Type B pancreatic cell (in vitro differentiated cells): ENCODE measurements at regions not wholly inside any gene's neighbourhood (a gene's known extent, or its start where the extent isn't known, plus 50 kb on each side); places are given as distances from the start of the nearest gene placed in this dataset.

Source experiments
- DNase-seq: peaks from one replicate; pipeline ENCODE4 v3.0.0; 2021; ENCODE audit warnings: mixed read lengths; ENCODE audit not compliant: unreplicated experiment; ENCODE audit errors: extremely low spot score
- H3K27ac Mint-ChIP-seq: 2 replicates; pipeline ENCODE4 v1.8.0; 2021; ENCODE audit warnings: mild to moderate bottlenecking, mixed read lengths
- H3K27me3 Mint-ChIP-seq: 2 replicates; pipeline ENCODE4 v1.8.0; 2021; ENCODE audit warnings: mixed read lengths
- H3K36me3 Mint-ChIP-seq: 2 replicates; pipeline ENCODE4 v1.8.0; 2021; ENCODE audit warnings: mixed read lengths
- H3K4me1 Mint-ChIP-seq: one replicate; pipeline ENCODE4 v1.8.0; 2021; ENCODE audit warnings: mixed read lengths; ENCODE audit not compliant: unreplicated experiment
- H3K4me3 Mint-ChIP-seq: 2 replicates; pipeline ENCODE4 v1.8.0; 2021; ENCODE audit warnings: mild to moderate bottlenecking, mixed read lengths
- H3K9me3 Mint-ChIP-seq: 2 replicates; pipeline ENCODE4 v1.8.0; 2021; ENCODE audit warnings: mixed read lengths
- TF ChIP-seq, protein P1 (sequence below): fragments of 200-600 bp; sonication (generic); conservative IDR thresholded peaks from 2 replicates; pipeline ENCODE4 v1.5.0; 2021; ENCODE audit warnings: antibody characterized with exemption, mild to moderate bottlenecking

DNA sequence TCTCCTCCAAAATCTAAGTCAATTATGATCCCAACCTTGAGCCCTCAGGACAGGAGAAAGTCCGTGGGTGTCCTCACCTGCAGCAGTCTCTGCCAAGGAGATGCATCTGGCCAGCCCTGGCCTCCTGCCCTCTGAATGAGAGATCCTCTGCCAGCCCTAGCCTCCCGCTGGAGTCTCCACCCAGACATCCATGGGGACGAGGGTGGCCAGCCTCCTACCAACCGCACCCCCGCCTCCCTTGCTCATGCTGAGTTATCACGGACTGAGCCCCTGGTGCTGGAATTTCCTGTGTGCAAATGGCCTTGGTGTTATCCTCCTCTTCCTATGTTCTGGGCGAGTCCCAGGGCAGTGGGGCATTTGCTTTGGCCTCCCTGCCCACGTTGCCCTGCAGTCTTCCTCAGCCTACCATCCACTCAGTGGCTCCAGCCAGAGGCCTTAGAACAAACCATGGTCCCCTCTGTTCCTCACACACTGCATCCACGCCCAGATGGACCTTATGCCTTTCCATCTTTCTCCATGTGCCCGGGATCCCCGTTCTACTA is 116.4 kb downstream of the ACKR3 start:
- TF ChIP-seq, protein P1, sequence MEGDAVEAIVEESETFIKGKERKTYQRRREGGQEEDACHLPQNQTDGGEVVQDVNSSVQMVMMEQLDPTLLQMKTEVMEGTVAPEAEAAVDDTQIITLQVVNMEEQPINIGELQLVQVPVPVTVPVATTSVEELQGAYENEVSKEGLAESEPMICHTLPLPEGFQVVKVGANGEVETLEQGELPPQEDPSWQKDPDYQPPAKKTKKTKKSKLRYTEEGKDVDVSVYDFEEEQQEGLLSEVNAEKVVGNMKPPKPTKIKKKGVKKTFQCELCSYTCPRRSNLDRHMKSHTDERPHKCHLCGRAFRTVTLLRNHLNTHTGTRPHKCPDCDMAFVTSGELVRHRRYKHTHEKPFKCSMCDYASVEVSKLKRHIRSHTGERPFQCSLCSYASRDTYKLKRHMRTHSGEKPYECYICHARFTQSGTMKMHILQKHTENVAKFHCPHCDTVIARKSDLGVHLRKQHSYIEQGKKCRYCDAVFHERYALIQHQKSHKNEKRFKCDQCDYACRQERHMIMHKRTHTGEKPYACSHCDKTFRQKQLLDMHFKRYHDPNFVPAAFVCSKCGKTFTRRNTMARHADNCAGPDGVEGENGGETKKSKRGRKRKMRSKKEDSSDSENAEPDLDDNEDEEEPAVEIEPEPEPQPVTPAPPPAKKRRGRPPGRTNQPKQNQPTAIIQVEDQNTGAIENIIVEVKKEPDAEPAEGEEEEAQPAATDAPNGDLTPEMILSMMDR: no peak
- Mint-ChIP-seq H3K4me3 (no peak overlapping the region), H3K36me3 (no peaks in the 10 kb centered on the region), H3K27ac (no peak overlapping the region), H3K4me1 (peaks cover 62% of the 10 kb centered on the region), H3K27me3 (peaks cover 10% of the 10 kb centered on the region), H3K9me3 (no peaks in the 10 kb centered on the region)
- DNase-seq: no peak

DNA sequence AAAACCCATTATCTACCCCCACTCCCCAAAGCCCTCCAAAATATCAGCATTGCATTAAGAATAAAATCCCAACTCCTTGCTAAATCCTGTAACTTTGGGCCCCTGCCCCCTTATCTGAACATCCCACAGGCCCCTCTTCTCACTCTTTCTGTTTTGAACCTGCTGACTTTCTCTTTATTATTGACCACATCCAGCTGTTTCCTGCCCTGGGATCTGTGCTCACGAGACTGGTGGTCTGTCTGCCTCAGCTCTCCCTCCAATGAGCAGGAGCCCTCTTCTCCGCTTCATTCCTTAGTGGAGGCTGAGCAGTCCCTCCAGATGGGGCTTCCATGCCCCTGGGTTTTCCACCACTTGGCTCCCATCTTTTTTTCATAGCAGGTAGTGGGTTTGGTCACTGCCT is 116.9 kb downstream of the ACKR3 start:
- TF ChIP-seq, protein P1: no peak
- H3K36me3 Mint-ChIP-seq: no peaks in the 10 kb centered on the region
- H3K4me3 Mint-ChIP-seq: no peak overlapping the region
- DNase-seq: no peak
- H3K27me3 Mint-ChIP-seq: peaks cover 10% of the 10 kb centered on the region
- no peaks in the 10 kb centered on the region for H3K9me3 Mint-ChIP-seq
- H3K27ac Mint-ChIP-seq: no peak overlapping the region
- H3K4me1 Mint-ChIP-seq: peaks cover 58% of the 10 kb centered on the region

DNA sequence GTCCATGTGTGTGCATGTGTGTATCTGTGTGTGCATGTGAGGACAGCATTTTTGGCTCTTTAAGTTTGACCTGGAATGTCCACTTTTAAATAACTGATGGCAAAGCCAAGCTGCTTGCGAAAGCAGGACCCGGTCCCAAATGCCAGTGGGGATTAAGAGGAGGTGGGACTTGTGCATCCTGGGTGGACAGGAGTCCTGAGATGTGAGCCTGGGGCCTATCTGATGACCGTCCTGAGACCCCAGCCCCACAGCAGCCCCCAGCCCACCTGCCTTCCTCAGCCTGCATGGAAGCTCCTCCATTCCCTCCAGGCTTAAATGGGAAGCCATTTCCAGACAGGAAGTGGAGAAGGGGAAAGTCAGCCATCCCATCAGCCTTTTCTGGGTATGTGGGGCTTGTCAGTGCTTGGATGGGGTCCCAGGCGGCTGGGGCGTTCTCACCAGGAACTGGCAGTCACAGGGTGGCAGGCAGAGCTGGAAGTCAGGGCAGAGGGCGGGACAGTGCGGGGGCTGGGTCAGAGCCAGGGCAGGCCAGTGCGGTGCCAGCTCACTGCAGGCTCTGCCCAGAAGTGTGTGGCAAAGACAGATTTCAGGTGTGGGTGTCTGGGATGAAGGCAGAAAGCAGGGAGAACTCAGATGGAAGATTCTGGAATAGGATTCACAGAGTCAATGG is 117.8 kb downstream of the ACKR3 start:
- no peak overlapping the region for H3K4me3 Mint-ChIP-seq
- no peaks in the 10 kb centered on the region for H3K9me3 Mint-ChIP-seq
- no peak overlapping the region for H3K27ac Mint-ChIP-seq
- TF ChIP-seq, protein P1: no peak
- no peaks in the 10 kb centered on the region for H3K36me3 Mint-ChIP-seq
- peaks cover 58% of the 10 kb centered on the region for H3K4me1 Mint-ChIP-seq
- DNase-seq: no peak
- peaks cover 10% of the 10 kb centered on the region for H3K27me3 Mint-ChIP-seq

DNA sequence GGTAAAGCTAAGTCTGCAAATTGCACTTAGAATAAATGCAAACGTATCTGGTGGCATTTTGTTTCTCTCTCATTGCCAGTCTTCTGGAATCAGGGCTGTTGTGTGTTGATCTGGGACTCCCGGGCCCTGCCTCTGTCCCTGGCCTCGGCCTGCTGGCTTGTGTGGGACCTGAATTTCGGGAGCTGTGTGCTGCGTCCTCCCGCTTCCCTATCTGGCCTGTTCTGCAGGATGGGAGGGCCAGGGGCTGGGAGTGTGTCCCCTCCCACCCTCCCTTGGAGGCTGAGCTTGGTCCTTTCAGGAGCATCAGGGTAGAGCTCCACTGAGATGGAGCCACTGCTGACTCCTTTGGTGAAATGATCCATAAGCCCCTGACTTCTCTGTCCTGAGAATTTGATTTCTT is 118.5 kb downstream of the ACKR3 start:
- no peaks in the 10 kb centered on the region for H3K36me3 Mint-ChIP-seq
- H3K27me3 Mint-ChIP-seq: peaks cover 11% of the 10 kb centered on the region
- TF ChIP-seq, protein P1: no peak
- H3K4me1 Mint-ChIP-seq: peaks cover 62% of the 10 kb centered on the region
- DNase-seq: no peak
- H3K4me3 Mint-ChIP-seq: no peak overlapping the region
- no peak overlapping the region for H3K27ac Mint-ChIP-seq
- H3K9me3 Mint-ChIP-seq: no peaks in the 10 kb centered on the region

DNA sequence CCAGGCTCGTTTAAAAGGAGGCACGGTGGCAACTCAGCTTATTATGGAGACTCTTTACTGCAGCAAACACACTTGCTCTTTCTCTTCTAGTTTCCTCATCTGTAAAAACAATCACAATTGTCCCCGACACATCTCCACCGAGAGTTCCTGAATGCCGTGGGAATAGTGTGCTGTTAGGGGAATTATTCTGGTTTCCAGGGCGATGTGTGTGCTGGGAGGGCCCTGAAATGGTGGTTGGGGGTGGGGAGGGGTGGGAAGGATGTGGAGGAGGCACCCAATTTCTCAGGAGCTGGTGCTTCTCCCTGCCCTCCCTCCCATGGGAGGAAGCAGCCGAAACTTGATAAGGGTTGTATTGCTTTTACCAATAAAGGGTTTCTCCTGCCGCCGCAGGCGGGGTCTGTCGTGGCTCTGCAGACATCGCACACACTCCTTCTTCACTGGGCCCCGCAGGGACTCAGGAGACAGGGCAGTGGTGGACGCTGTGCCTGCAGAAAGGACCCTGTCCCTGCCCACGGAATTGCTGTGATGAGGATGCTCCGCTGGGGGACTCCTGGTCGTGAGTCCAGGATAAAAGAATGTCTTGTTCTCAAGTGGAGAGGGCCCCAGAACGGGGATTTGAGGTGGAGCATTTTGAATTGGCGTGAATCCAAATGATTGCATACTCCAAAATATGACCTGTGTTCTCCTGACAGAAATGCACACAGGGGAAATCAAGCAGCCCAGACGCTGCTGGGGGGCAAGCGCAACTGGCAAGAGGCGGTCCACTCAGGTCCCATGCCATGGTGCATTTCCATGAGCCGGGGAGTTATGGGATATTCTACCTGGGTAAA is 119.2 kb downstream of the ACKR3 start:
- H3K4me3 Mint-ChIP-seq: no peak overlapping the region
- no peaks in the 10 kb centered on the region for H3K9me3 Mint-ChIP-seq
- no peak for DNase-seq
- H3K27ac Mint-ChIP-seq: no peak overlapping the region
- peaks cover 15% of the 10 kb centered on the region for H3K27me3 Mint-ChIP-seq
- H3K4me1 Mint-ChIP-seq: peaks cover 68% of the 10 kb centered on the region
- TF ChIP-seq, protein P1: no peak
- H3K36me3 Mint-ChIP-seq: no peaks in the 10 kb centered on the region
